ENCODE measurements at regions not wholly inside any gene's neighbourhood (a gene's known extent, or its start where the extent isn't known, plus 50 kb on each side); places are given as distances from the start of the nearest gene placed in this dataset.

DNA sequence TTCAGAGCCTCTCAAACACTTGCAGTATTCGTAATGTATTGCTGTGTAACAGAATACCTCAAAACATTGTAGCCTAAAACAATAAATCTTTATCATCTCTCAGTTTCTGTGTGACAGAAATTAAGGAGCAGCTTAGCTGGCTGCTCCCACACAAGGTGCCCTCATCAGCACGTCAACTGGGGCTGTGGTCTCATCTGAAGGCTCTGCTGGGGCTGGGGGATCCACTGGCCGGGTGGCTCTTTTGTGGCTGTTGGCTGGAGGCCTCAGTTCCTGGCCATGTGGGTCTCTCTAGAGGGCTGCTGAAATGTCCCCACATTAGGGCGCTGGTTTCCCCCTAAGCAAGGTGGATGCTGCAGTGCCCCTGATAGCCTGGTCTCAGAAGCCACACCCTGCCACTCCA is 113.4 kb upstream of the CIBAR2 start:
- no peak for TF ChIP-seq POLR2AphosphoS5 (IDR thresholded peaks at IDR 0.05)
- no peak for TF ChIP-seq TAF1 (IDR thresholded peaks at IDR 0.05; ENCODE audit: low read depth)
- TF ChIP-seq, protein P1, sequence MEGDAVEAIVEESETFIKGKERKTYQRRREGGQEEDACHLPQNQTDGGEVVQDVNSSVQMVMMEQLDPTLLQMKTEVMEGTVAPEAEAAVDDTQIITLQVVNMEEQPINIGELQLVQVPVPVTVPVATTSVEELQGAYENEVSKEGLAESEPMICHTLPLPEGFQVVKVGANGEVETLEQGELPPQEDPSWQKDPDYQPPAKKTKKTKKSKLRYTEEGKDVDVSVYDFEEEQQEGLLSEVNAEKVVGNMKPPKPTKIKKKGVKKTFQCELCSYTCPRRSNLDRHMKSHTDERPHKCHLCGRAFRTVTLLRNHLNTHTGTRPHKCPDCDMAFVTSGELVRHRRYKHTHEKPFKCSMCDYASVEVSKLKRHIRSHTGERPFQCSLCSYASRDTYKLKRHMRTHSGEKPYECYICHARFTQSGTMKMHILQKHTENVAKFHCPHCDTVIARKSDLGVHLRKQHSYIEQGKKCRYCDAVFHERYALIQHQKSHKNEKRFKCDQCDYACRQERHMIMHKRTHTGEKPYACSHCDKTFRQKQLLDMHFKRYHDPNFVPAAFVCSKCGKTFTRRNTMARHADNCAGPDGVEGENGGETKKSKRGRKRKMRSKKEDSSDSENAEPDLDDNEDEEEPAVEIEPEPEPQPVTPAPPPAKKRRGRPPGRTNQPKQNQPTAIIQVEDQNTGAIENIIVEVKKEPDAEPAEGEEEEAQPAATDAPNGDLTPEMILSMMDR (IDR thresholded peaks at IDR 0.05; ENCODE audit: poor library complexity, severe bottlenecking): no peak
- TF ChIP-seq EZH2 (IDR thresholded peaks at IDR 0.05; ENCODE audit: borderline replicate concordance, insufficient read depth, low read length, poor library complexity, severe bottlenecking): no peak
- no peak for TF ChIP-seq RAD21 (conservative IDR thresholded peaks at IDR 0.05)
- no peak for TF ChIP-seq EP300 (conservative IDR thresholded peaks at IDR 0.05; ENCODE audit: poor library complexity, severe bottlenecking)
